H4 (cell line): ENCODE measurements at regions not wholly inside any gene's neighbourhood (a gene's known extent, or its start where the extent isn't known, plus 50 kb on each side); places are given as distances from the start of the nearest gene placed in this dataset.
"Not testable (repeated sequence)": the region's sequence is repeated elsewhere in the genome, so short reads cannot be mapped to it uniquely, and the experiment has no call there.

Experiments
- DNase-seq: peaks from one replicate; pipeline ENCODE4 v3.0.0-alpha.2; 2015; ENCODE audit warnings: low spot score

DNA sequence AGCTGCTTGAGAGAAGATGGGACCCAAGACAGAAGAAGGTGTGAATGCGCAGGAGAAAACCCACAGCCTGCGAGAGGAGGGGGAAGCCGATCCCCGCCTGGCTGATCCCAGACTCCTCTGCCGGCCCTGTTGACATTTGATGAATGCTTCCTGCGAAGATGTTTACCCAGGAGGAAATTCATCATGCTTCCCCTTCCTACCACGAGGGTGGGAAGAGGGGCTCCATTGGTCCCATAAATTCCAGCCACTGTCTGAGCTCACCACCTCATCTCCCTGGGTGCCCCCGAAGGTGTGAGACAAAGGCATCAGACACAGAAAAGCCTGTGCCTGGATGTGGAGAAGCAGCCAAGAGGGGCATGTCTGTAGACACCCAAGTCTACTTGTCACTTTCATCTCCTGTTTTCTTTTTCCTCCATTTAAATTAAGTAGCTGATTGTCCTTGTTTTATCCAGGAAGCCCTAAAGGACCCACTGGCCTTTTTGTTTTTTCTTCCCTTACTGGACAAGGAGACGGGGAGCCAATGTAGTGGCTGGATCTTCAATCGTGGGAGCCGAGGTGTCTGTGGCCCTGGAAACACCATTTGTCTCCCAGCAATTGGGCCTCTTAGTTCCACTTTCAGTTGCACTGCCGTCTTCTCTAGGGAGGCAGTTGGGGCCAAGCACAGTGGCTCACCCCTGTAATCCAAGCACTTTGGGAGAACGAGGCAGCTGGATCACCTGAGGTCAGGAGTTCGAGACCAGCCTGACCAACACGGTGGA lies 95.3 kb upstream of the HES1 start:
- no peak for DNase-seq

DNA sequence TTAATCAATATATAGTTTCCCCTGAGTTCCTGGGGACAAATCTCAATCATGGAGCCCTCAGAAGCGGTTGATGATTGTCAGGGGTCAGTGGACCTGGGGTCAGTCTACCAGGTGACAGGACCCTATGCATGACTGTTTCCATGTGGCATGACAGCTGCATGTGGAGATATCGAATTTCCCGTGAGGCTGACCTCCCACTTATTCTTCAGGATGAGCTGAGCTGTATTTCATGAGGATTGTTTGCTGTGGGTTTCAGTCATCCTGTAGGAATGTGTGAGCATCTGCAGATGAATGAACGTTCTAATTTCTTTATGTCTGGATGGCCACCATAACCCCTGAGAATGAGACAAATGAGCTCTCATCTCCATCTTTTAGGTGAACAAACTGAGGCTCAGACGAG lies 93.0 kb upstream of the HES1 start:
- DNase-seq, result peak; percentile 23

- DNase-seq, result no peak
These were observed 92.4 kb upstream of the HES1 start for GRCh38 chr3:194043516-194043915.

DNA sequence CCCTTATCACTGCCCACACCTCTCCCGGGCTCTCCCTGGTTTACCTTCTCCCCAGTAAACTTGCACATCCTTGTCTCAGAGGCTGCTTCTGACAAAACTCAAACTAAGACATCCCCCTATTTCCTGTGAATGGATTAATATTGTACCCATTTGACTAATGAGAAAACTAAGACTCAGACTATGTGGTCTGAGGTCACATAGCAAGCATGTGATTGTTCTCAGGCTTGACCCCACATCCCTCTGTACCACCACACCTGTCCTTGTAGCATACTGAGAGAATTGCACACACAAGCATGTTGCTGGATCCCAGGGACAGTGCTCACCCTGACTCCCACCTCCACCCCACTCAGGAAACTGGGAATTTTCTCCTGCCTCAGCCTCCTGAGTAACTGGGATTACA lies 90.7 kb upstream of the HES1 start:
- DNase-seq, result no peak

- no peak for DNase-seq
These were observed 90.0 kb upstream of the HES1 start for GRCh38 chr3:194045919-194046318.

DNA sequence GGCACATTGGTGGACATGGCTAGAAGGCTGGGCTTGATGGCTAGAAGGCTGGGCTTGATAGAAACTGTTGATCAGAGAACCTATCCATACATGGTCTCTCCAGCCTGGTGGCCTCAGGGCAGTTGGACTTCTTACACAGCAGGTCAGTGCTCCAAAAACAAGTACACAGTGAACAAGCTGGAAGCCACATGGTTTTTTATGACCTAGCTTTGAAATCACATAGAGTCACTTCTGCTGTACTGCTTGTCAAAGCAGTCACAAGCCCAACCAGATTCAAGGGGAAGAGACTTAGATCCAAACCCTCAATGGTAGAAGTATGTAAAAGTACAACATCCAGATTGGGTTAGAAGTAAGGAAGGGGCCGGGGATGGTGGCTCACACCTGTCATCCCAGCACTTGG lies 89.4 kb upstream of the HES1 start:
- no peak for DNase-seq

DNA sequence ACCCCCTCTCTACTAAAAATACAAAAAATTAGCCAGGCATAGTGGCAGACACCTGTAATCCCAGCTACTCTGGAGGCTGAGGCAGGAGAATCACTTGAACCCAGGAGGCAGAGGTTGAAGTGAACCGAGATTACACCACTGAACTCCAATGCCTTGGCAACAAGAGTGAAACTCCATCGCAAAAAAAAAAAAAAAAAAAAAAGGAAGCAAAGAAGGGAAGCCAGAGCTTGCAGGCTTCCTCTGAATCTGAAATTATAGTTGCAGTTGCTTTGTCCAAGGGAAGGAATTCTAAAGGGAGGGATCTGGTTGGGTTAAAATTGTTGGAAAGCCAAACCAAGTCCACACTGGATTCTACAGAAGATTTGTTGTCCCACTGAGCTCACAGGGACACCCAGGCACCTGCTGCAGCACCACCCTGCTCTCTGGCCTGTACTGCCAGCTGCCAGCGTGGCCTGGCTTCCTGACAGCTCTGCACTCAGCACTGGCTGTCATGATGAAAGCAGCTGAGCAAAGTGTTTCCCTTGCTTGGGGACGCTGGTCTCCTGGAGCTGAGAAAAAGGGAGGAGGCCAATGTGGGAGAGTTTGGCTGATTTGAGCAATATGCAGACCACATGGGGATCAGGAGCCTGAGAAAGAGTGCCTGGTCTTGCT lies 88.8 kb upstream of the HES1 start:
- DNase-seq, result no peak

- DNase-seq, result no peak
These were observed 86.6 kb upstream of the HES1 start for GRCh38 chr3:194049394-194049793.

- DNase-seq, result no peak
These were observed 85.1 kb upstream of the HES1 start for GRCh38 chr3:194050782-194051320.

GRCh38 chr3:194051366-194052149 lies 84.4 kb upstream of the HES1 start:
- DNase-seq, result no peak

GRCh38 chr3:194053136-194053535 lies 82.8 kb upstream of the HES1 start:
- no peak for DNase-seq

- no peak for DNase-seq
These were observed 81.9 kb upstream of the HES1 start for GRCh38 chr3:194054016-194054415.

GRCh38 chr3:194054540-194054939 lies 81.4 kb upstream of the HES1 start:
- no peak for DNase-seq

DNA sequence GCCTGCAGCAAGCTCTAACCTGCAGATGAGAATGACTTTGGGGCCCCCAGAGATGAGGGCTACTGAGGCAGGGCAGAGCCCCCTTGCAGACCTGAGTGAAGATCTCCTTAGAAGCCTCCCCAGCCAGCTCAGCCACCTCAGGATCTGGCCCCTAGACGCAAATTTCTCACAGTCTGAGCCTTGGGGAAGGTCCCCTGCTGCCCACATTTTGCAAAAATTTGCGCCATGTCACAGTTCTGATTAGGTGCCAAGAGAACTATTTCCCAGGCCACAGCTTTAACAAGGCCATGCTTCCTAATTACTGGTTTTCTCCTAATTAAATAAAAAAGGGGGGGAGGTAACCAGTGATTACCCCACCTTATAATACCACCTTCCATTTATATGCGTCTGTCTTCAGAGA lies 81.0 kb upstream of the HES1 start:
- no peak for DNase-seq

GRCh38 chr3:194056323-194056722 lies 79.6 kb upstream of the HES1 start:
- DNase-seq, result not testable (repeated sequence)

- DNase-seq, result no peak
These were observed 79.1 kb upstream of the HES1 start for GRCh38 chr3:194056731-194057415.

GRCh38 chr3:194057570-194058188 lies 78.3 kb upstream of the HES1 start:
- no peak for DNase-seq

- DNase-seq, result no peak
These were observed 77.8 kb upstream of the HES1 start for GRCh38 chr3:194058189-194058571.

GRCh38 chr3:194058753-194059152 lies 77.2 kb upstream of the HES1 start:
- no peak for DNase-seq

GRCh38 chr3:194061421-194062030 lies 74.4 kb upstream of the HES1 start:
- DNase-seq, result no peak

DNA sequence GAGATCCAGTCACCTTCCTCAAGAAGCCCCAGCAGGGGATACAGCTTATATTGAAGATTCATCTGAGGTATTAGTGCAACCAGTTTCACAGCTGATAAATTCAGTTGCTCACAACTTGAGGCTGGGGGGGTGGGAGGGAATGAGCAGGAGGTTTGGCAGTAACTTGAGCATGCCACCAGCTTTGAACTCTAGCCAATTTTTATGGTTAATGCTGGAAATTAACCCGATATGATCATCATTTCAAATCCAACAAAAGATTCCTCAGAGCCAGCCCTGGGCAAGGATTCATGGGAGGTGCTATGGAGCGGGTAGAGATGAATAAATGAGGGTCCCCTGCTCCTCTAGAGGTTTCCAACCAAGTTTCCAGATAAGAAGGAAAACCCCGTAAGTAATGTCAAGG lies 73.1 kb upstream of the HES1 start:
- no peak for DNase-seq
